T-cell (primary cell): ENCODE measurements at regions not wholly inside any gene's neighbourhood (a gene's known extent, or its start where the extent isn't known, plus 50 kb on each side); places are given as distances from the start of the nearest gene placed in this dataset.

ENCODE experiments used
- ATAC-seq, 4 experiments: fragments of 200-7000 bp in 3 of 4; fragments of 150-1000 bp in 1 of 4; cut with Tn5 transposase; replicated peaks in 1 of 4; 1 replicate in 3 of 4; 2 replicates in 1 of 4; pipeline ENCODE4 v1.10.0; 2021; ENCODE audit warnings: moderate library complexity in 3 of 4, mild to moderate bottlenecking in 2 of 4, moderate number of reproducible peaks in 1 of 4
- CTCF ChIA-PET, 2 donors: fragments of 300-600 bp; sonication (Branson Sonifier 250); formaldehyde crosslinking; loops; one replicate each; lab custom pipeline; 2022; ENCODE audit warnings: antibody characterized with exemption in 2 of 2; lab: Charles Lee
- POLR2A ChIA-PET, 2 donors: fragments of 300-600 bp; sonication (Branson Sonifier 250); formaldehyde crosslinking; loops; one replicate each; lab custom pipeline; 2022; ENCODE audit warnings: antibody characterized with exemption in 2 of 2; lab: Charles Lee
- DNase-seq, 35 experiments: peaks; one replicate each; pipeline versions ENCODE4 v3.0.0 to v3.0.0-alpha.2; 2013 to 2023
- H3K27ac ChIP-seq: one replicate; pipeline ENCODE4 v1.5.1; 2013; ENCODE audit warnings: low read length
- H3K27me3 ChIP-seq, 2 experiments: replicated peaks in 1 of 2; 1 replicate in 1 of 2; 2 replicates in 1 of 2; pipeline versions ENCODE4 v1.6.1 to v1.7.0; 2013; ENCODE audit warnings: low read length in 1 of 2, mixed read lengths in 1 of 2; ENCODE audit not compliant: control insufficient read depth in 2 of 2, insufficient read depth in 2 of 2; ENCODE audit errors: extremely low read depth in 1 of 2
- H3K36me3 ChIP-seq, 2 donors: 1 replicate in 1 of 2; 2 replicates in 1 of 2; pipeline versions ENCODE4 v1.6.1 to v1.7.0; 2013; ENCODE audit warnings: low read length in 1 of 2; ENCODE audit not compliant: control insufficient read depth in 2 of 2, insufficient read depth in 1 of 2; ENCODE audit errors: extremely low read depth in 1 of 2
- H3K4me1 ChIP-seq, 2 experiments: 1 replicate in 1 of 2; 2 replicates in 1 of 2; pipeline versions ENCODE4 v1.6.1 to v1.7.0; 2013; ENCODE audit warnings: low read length in 2 of 2, mixed read lengths in 1 of 2; ENCODE audit not compliant: insufficient read depth in 2 of 2, control insufficient read depth in 1 of 2; ENCODE audit errors: extremely low read depth in 1 of 2
- H3K4me3 ChIP-seq, 2 donors: 1 replicate in 1 of 2; 2 replicates in 1 of 2; pipeline versions ENCODE4 v1.5.1 to v1.7.0; 2013; ENCODE audit warnings: mild to moderate bottlenecking in 2 of 2, low read length in 1 of 2, moderate library complexity in 1 of 2; ENCODE audit not compliant: control insufficient read depth in 1 of 2; ENCODE audit errors: extremely low read depth in 1 of 2
- H3K9me3 ChIP-seq: 2 replicates; pipeline ENCODE4 v1.7.0; 2013
- H3K27ac Mint-ChIP-seq, 2 donors: one replicate each; pipeline ENCODE4 v1.8.0; 2020 to 2021; ENCODE audit warnings: mild to moderate bottlenecking in 2 of 2, mixed read lengths in 2 of 2
- H3K27me3 Mint-ChIP-seq, 2 donors: one replicate each; pipeline ENCODE4 v1.8.0; 2021 to 2022; ENCODE audit warnings: mixed read lengths in 2 of 2
- H3K36me3 Mint-ChIP-seq: one replicate; pipeline ENCODE4 v1.8.0; 2021; ENCODE audit warnings: mixed read lengths
- H3K4me1 Mint-ChIP-seq, 3 donors: one replicate each; pipeline ENCODE4 v1.8.0; 2020 to 2022; ENCODE audit warnings: mixed read lengths in 3 of 3, mild to moderate bottlenecking in 1 of 3
- H3K4me3 Mint-ChIP-seq, 3 donors: one replicate each; pipeline ENCODE4 v1.8.0; 2020 to 2022; ENCODE audit warnings: mild to moderate bottlenecking in 3 of 3, mixed read lengths in 3 of 3, moderate library complexity in 3 of 3
- H3K9me3 Mint-ChIP-seq, 3 donors: one replicate each; pipeline ENCODE4 v1.8.0; 2020 to 2022; ENCODE audit warnings: mixed read lengths in 3 of 3
- WGBS: methylation state at CpG from one replicate; pipeline ENCODE4 v1.1.5; 2013; ENCODE audit warnings: missing lambda C conversion rate; ENCODE audit not compliant: insufficient coverage; 5-methylcytosine and 5-hydroxymethylcytosine counted together

DNA sequence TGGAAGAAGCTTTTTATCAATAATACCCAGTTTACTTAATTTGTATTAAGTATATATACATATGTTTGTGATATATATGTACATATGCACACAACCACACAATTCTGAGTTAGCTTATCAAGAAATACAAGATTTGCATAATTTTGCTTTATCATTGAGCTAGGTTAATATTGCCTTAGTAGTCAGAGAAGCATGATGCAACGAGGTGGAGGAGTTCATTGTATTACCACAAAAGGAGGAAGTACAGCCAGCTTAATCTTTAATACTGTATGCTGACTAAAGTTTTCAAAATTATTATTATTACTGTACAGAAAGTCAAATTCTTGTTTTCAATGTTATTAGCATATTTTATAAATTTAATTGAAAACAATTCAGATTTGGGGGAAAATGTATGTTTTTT, 278.4 kb upstream of the PDGFD start:
- peaks cover 0 to 9% (median 0%) of the 10 kb centered on the region in 3 donors for H3K9me3 Mint-ChIP-seq
- H3K27ac Mint-ChIP-seq: no peak overlapping the region
- Histone ChIP-seq H3K4me1 (no peaks in the 10 kb centered on the region), H3K9me3 (no peaks in the 10 kb centered on the region), H3K27me3 (no peaks in the 10 kb centered on the region), H3K36me3 (no peaks in the 10 kb centered on the region), H3K4me3 (no peak overlapping the region), H3K27ac (no peak overlapping the region)
- ATAC-seq (no peak), DNase-seq (no peak)
- WGBS: no CpG with 5 or more reads among the region's 1 CpG
- CTCF ChIA-PET: no interaction called here
- H3K27me3 Mint-ChIP-seq: peaks cover 5 to 11% of the 10 kb centered on the region in 2 donors
- no peaks in the 10 kb centered on the region for H3K36me3 Mint-ChIP-seq
- no peaks in the 10 kb centered on the region for H3K4me1 Mint-ChIP-seq
- no peak overlapping the region for H3K4me3 Mint-ChIP-seq
- POLR2A ChIA-PET: no interaction called here

- POLR2A ChIA-PET: no interaction called here
- CTCF ChIA-PET: no interaction called here
These were observed 271.5 kb upstream of the PDGFD start for GRCh38 chr11:104435494-104435893.

DNA sequence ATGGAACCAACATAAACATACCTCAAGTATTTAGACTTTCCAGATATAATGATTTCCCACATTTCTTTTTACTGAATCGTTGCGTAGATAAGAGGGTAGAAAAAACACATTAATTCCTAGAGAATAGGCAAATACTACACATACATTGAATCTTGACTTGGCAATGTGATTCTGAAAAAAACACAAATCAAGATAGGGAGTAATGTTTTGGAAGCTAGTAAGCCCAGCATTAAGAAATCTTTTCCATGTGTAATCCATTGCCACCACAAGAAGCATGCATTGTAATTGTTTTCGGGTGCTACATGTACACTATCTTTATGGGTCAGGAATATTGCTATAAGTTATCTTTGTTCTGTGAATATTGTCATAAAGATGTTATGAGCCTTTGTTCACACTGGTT, 269.8 kb upstream of the PDGFD start:
- Mint-ChIP-seq H3K9me3 (peaks cover 0 to 4% (median 0%) of the 10 kb centered on the region in 3 donors), H3K4me3 (no peak overlapping the region), H3K4me1 (no peaks in the 10 kb centered on the region), H3K27ac (no peak overlapping the region), H3K36me3 (no peaks in the 10 kb centered on the region), H3K27me3 (peaks cover 8 to 12% of the 10 kb centered on the region in 2 donors)
- POLR2A ChIA-PET: interaction anchor here in 1 of 2 donors (0.7 kb wide), 1 partner anchor 1852 kb away, joined by 3 read pairs; no protein-coding TSS in a partner anchor
- CTCF ChIA-PET: no interaction called here
- WGBS: no CpG with 5 or more reads among the region's 3 CpGs
- ATAC-seq (no peak), DNase-seq (no peak)
- H3K4me3 ChIP-seq: no peak overlapping the region
- H3K27me3 ChIP-seq: no peaks in the 10 kb centered on the region
- H3K36me3 ChIP-seq: no peaks in the 10 kb centered on the region
- no peaks in the 10 kb centered on the region for H3K4me1 ChIP-seq
- no peak overlapping the region for H3K27ac ChIP-seq
- H3K9me3 ChIP-seq: no peaks in the 10 kb centered on the region

More at GRCh38 chr11:104435494-104435893, 271.5 kb upstream of the PDGFD start:
- Histone ChIP-seq H3K27ac (no peak overlapping the region), H3K9me3 (no peaks in the 10 kb centered on the region), H3K4me1 (no peaks in the 10 kb centered on the region), H3K36me3 (no peaks in the 10 kb centered on the region), H3K27me3 (no peaks in the 10 kb centered on the region), H3K4me3 (no peak overlapping the region)
- DNase-seq: no peak
- no peaks in the 10 kb centered on the region for H3K4me1 Mint-ChIP-seq
- no peak for ATAC-seq
- H3K9me3 Mint-ChIP-seq: peaks cover 0 to 9% (median 0%) of the 10 kb centered on the region in 3 donors
- H3K36me3 Mint-ChIP-seq: no peaks in the 10 kb centered on the region
- H3K4me3 Mint-ChIP-seq: no peak overlapping the region
- peaks cover 10 to 15% of the 10 kb centered on the region in 2 donors for H3K27me3 Mint-ChIP-seq
- H3K27ac Mint-ChIP-seq: no peak overlapping the region

GRCh38 chr11:104432981-104433380, 269.0 kb upstream of the PDGFD start:
- Mint-ChIP-seq H3K4me3 (no peak overlapping the region), H3K27me3 (peaks cover 5 to 9% of the 10 kb centered on the region in 2 donors), H3K4me1 (no peaks in the 10 kb centered on the region), H3K9me3 (no peaks in the 10 kb centered on the region), H3K27ac (no peak overlapping the region), H3K36me3 (no peaks in the 10 kb centered on the region)
- CTCF ChIA-PET: no interaction called here
- DNase-seq: no peak
- no CpG with 5 or more reads among the region's 1 CpG for WGBS
- Histone ChIP-seq H3K27me3 (no peaks in the 10 kb centered on the region), H3K27ac (no peak overlapping the region), H3K36me3 (no peaks in the 10 kb centered on the region), H3K4me3 (no peak overlapping the region), H3K4me1 (no peaks in the 10 kb centered on the region), H3K9me3 (no peaks in the 10 kb centered on the region)
- ATAC-seq: no peak
- POLR2A ChIA-PET: interaction anchor here in 1 of 2 donors (0.7 kb wide), 1 partner anchor 1852 kb away, joined by 3 read pairs; no protein-coding TSS in a partner anchor

GRCh38 chr11:104432526-104432925, 268.6 kb upstream of the PDGFD start:
- no peak overlapping the region for H3K4me3 Mint-ChIP-seq
- Histone ChIP-seq H3K9me3 (no peaks in the 10 kb centered on the region), H3K4me1 (no peaks in the 10 kb centered on the region), H3K4me3 (no peak overlapping the region), H3K27ac (no peak overlapping the region), H3K36me3 (no peaks in the 10 kb centered on the region), H3K27me3 (no peaks in the 10 kb centered on the region)
- WGBS: 100% methylated on average over 1 of the region's 4 CpGs
- H3K27me3 Mint-ChIP-seq: peaks cover 5 to 9% of the 10 kb centered on the region in 2 donors
- H3K36me3 Mint-ChIP-seq: no peaks in the 10 kb centered on the region
- H3K4me1 Mint-ChIP-seq: no peaks in the 10 kb centered on the region
- no peaks in the 10 kb centered on the region for H3K9me3 Mint-ChIP-seq
- ATAC-seq (no peak), DNase-seq (no peak)
- H3K27ac Mint-ChIP-seq: no peak overlapping the region
- POLR2A ChIA-PET: no interaction called here
- CTCF ChIA-PET: no interaction called here

- no peak overlapping the region for H3K4me3 Mint-ChIP-seq
- WGBS: 78% methylated on average over 16 of the region's 23 CpGs
- H3K4me1 Mint-ChIP-seq: no peaks in the 10 kb centered on the region
- H3K27me3 Mint-ChIP-seq: no peaks in the 10 kb centered on the region
- Histone ChIP-seq H3K4me1 (no peaks in the 10 kb centered on the region), H3K27me3 (no peaks in the 10 kb centered on the region), H3K4me3 (no peak overlapping the region), H3K9me3 (no peaks in the 10 kb centered on the region), H3K27ac (no peak overlapping the region), H3K36me3 (no peaks in the 10 kb centered on the region)
- POLR2A ChIA-PET: no interaction called here
- H3K27ac Mint-ChIP-seq: no peak overlapping the region
- no peaks in the 10 kb centered on the region for H3K36me3 Mint-ChIP-seq
- no peak for ATAC-seq
- no peaks in the 10 kb centered on the region for H3K9me3 Mint-ChIP-seq
- DNase-seq: no peak
- CTCF ChIA-PET: no interaction called here
These were observed 258.5 kb upstream of the PDGFD start for GRCh38 chr11:104422324-104422944.

GRCh38 chr11:104410336-104410735, 246.4 kb upstream of the PDGFD start:
- Histone ChIP-seq H3K4me1 (no peaks in the 10 kb centered on the region), H3K36me3 (no peaks in the 10 kb centered on the region), H3K27me3 (no peaks in the 10 kb centered on the region), H3K27ac (no peak overlapping the region), H3K4me3 (no peak overlapping the region), H3K9me3 (no peaks in the 10 kb centered on the region)
- Mint-ChIP-seq H3K4me1 (no peaks in the 10 kb centered on the region), H3K9me3 (no peaks in the 10 kb centered on the region), H3K36me3 (no peaks in the 10 kb centered on the region), H3K27ac (no peak overlapping the region), H3K27me3 (peaks cover 0 to 3% of the 10 kb centered on the region in 2 donors), H3K4me3 (no peak overlapping the region)
- DNase-seq (no peak), ATAC-seq (no peak)
- 33% methylated on average over 2 of the region's 2 CpGs for WGBS
- POLR2A ChIA-PET: no interaction called here
- CTCF ChIA-PET: no interaction called here
